HCT116 (cell line): ENCODE measurements at regions not wholly inside any gene's neighbourhood (a gene's known extent, or its start where the extent isn't known, plus 50 kb on each side); places are given as distances from the start of the nearest gene placed in this dataset.

Experiments used
- CEBPB ChIP-seq: IDR thresholded peaks from 2 replicates; pipeline ENCODE4 v1.6.1; 2012; ENCODE audit warnings: low read depth
- EZH2 ChIP-seq: fragments of 200-600 bp; sonication (generic); IDR thresholded peaks from 2 replicates; pipeline ENCODE4 v1.6.1; 2017; ENCODE audit warnings: antibody characterized with exemption, mixed run types
- POLR2A ChIP-seq: IDR thresholded peaks from 2 replicates; pipeline ENCODE4 v1.7.0; 2011; ENCODE audit warnings: borderline replicate concordance; ENCODE audit not compliant: insufficient read depth, insufficient read length; ENCODE audit errors: extremely low read depth
- SIN3A ChIP-seq: IDR thresholded peaks from 2 replicates; pipeline ENCODE4 v1.6.1; 2012; ENCODE audit warnings: low read depth
- TF ChIP-seq, protein P1 (sequence below), 3 experiments: fragments of 200-600 bp in 1 of 3; sonication (generic) in 1 of 3; IDR thresholded peaks in 2 of 3; conservative IDR thresholded peaks in 1 of 3; 2 replicates each; pipeline ENCODE4 v1.5.1; 2012 to 2017; ENCODE audit warnings: low read depth in 2 of 3, low read length in 2 of 3, antibody characterized with exemption in 1 of 3, borderline replicate concordance in 1 of 3, control low read depth in 1 of 3, mild to moderate bottlenecking in 1 of 3, mixed read lengths in 1 of 3, mixed run types in 1 of 3, moderate library complexity in 1 of 3; ENCODE audit not compliant: insufficient read depth in 1 of 3
- TF ChIP-seq, protein P2 (sequence below): IDR thresholded peaks from 2 replicates; pipeline ENCODE4 v1.6.1; 2011; ENCODE audit warnings: mild to moderate bottlenecking, low read length, moderate library complexity; ENCODE audit not compliant: insufficient replicate concordance; ENCODE audit errors: extremely low read depth
- TF ChIP-seq, protein P3 (sequence below): IDR thresholded peaks from 2 replicates; pipeline ENCODE4 v1.6.1; 2012

DNA sequence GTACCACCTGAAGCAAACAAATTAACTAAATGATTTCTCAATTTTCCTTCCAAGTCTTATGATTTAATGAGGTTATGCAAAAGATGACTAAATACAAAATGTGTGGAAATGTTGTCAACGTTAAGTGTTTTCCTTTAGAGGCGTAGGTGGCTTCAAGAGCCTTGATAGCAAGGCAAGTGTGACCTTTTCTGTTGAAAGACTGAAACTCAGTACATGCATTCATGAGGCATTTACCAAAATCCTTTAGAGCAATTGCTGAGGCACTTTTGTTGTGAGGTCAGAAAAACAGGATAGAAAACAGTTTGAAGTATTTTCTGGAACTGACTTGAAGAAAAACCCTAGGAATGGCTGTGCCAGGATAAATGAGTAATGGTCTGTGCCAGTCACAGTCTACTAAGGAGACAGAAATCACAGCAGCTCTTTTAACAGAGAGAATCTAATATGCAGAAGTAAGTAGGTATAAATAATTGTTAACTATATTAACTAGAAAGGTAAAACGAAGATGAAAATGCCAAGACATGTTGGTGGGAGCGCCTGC lies 326.5 kb upstream of the CDH20 start:
- TF ChIP-seq, protein P1, sequence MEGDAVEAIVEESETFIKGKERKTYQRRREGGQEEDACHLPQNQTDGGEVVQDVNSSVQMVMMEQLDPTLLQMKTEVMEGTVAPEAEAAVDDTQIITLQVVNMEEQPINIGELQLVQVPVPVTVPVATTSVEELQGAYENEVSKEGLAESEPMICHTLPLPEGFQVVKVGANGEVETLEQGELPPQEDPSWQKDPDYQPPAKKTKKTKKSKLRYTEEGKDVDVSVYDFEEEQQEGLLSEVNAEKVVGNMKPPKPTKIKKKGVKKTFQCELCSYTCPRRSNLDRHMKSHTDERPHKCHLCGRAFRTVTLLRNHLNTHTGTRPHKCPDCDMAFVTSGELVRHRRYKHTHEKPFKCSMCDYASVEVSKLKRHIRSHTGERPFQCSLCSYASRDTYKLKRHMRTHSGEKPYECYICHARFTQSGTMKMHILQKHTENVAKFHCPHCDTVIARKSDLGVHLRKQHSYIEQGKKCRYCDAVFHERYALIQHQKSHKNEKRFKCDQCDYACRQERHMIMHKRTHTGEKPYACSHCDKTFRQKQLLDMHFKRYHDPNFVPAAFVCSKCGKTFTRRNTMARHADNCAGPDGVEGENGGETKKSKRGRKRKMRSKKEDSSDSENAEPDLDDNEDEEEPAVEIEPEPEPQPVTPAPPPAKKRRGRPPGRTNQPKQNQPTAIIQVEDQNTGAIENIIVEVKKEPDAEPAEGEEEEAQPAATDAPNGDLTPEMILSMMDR (IDR thresholded peaks at IDR 0.05 in 2 of 3, conservative IDR thresholded peaks at IDR 0.05 in 1 of 3; ENCODE audit: borderline replicate concordance in 1 of 3, insufficient read depth in 1 of 3, low read depth in 2 of 3, low read length in 2 of 3), result no peak
- no peak for TF ChIP-seq EZH2
- TF ChIP-seq, protein P2, sequence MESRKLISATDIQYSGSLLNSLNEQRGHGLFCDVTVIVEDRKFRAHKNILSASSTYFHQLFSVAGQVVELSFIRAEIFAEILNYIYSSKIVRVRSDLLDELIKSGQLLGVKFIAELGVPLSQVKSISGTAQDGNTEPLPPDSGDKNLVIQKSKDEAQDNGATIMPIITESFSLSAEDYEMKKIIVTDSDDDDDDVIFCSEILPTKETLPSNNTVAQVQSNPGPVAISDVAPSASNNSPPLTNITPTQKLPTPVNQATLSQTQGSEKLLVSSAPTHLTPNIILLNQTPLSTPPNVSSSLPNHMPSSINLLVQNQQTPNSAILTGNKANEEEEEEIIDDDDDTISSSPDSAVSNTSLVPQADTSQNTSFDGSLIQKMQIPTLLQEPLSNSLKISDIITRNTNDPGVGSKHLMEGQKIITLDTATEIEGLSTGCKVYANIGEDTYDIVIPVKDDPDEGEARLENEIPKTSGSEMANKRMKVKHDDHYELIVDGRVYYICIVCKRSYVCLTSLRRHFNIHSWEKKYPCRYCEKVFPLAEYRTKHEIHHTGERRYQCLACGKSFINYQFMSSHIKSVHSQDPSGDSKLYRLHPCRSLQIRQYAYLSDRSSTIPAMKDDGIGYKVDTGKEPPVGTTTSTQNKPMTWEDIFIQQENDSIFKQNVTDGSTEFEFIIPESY, result no peak
- TF ChIP-seq SIN3A, result no peak
- no peak for TF ChIP-seq CEBPB
- no peak for TF ChIP-seq POLR2A
- TF ChIP-seq, protein P3, sequence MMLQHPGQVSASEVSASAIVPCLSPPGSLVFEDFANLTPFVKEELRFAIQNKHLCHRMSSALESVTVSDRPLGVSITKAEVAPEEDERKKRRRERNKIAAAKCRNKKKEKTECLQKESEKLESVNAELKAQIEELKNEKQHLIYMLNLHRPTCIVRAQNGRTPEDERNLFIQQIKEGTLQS, result no peak
